SK-N-SH (cell line): ENCODE measurements at regions not wholly inside any gene's neighbourhood (a gene's known extent, or its start where the extent isn't known, plus 50 kb on each side); places are given as distances from the start of the nearest gene placed in this dataset.

Experiments used
- CTCF ChIA-PET: fragments of 300-600, 350-600 bp; formaldehyde crosslinking; extraction: SDS; loops from one replicate; lab custom pipeline; 2021; lab: Yijun Ruan, JAX
- POLR2A ChIA-PET: fragments of 350-600 bp; sonication (Branson Sonifier 250); formaldehyde crosslinking; extraction: SDS; loops from one replicate; lab custom pipeline; 2020; ENCODE audit warnings: antibody characterized with exemption, inconsistent platforms; lab: Yijun Ruan, JAX
- DNase-seq: peaks from one replicate; pipeline ENCODE4 v3.0.0; 2012
- H2AFZ ChIP-seq: fragments of 200-600 bp; sonication (generic); 2 replicates; pipeline ENCODE4 v1.8.1; 2016; ENCODE audit warnings: antibody characterized with exemption, mild to moderate bottlenecking, low read depth
- H3F3A ChIP-seq: fragments of 200-600 bp; sonication (generic); replicated peaks from 2 replicates; pipeline ENCODE3; 2016; ENCODE audit warnings: antibody characterized with exemption, mild to moderate bottlenecking; ENCODE audit not compliant: insufficient read depth
- H3K27ac ChIP-seq, 2 experiments: fragments of 200-500 bp in 1 of 2; fragments of 200-600 bp in 1 of 2; sonication (Bioruptor generic) in 1 of 2; sonication (generic), shearing (Covaris generic) in 1 of 2; 2 replicates each; pipeline versions ENCODE4 v1.5.1 to v1.6.1; 2014 to 2016; ENCODE audit warnings: low read depth in 2 of 2, inconsistent platforms in 1 of 2, low read length in 1 of 2, mild to moderate bottlenecking in 1 of 2, mixed read lengths in 1 of 2
- H3K27me3 ChIP-seq: fragments of 200-600 bp; sonication (generic), shearing (Covaris generic); 2 replicates; pipeline ENCODE4 v1.6.1; 2016; ENCODE audit warnings: mixed run types; ENCODE audit not compliant: insufficient read depth
- H3K36me3 ChIP-seq, 2 experiments: fragments of 200-500 bp in 1 of 2; fragments of 200-600 bp in 1 of 2; sonication (Bioruptor generic) in 1 of 2; sonication (generic) in 1 of 2; replicated peaks in 1 of 2; 2 replicates each; pipeline versions ENCODE3 to v1.5.1; 2014 to 2016; ENCODE audit warnings: low read length in 1 of 2, mild to moderate bottlenecking in 1 of 2; ENCODE audit not compliant: insufficient read depth in 2 of 2, control insufficient read depth in 1 of 2
- H3K4me1 ChIP-seq, 2 experiments: fragments of 200-500 bp in 1 of 2; fragments of 200-600 bp in 1 of 2; sonication (Bioruptor generic) in 1 of 2; sonication (generic), shearing (Covaris generic) in 1 of 2; 2 replicates each; pipeline versions ENCODE4 v1.5.1 to v1.6.1; 2014 to 2016; ENCODE audit warnings: low read depth in 1 of 2, low read length in 1 of 2, mixed run types in 1 of 2; ENCODE audit not compliant: insufficient read depth in 2 of 2, control insufficient read depth in 1 of 2
- H3K4me2 ChIP-seq: fragments of 200-600 bp; sonication (generic), shearing (Covaris generic); 2 replicates; pipeline ENCODE4 v1.6.1; 2017; ENCODE audit warnings: mixed run types
- H3K4me3 ChIP-seq, 2 experiments: fragments of 200-500 bp in 1 of 2; fragments of 200-600 bp in 1 of 2; sonication (Bioruptor generic) in 1 of 2; sonication (generic), shearing (Covaris generic) in 1 of 2; 2 replicates each; pipeline versions ENCODE4 v1.5.1 to v1.8.1; 2014 to 2016; ENCODE audit warnings: low read depth in 2 of 2, inconsistent platforms in 1 of 2, low read length in 1 of 2, mild to moderate bottlenecking in 1 of 2, mixed read lengths in 1 of 2, moderate library complexity in 1 of 2
- H3K79me2 ChIP-seq: fragments of 200-600 bp; sonication (generic); 2 replicates; pipeline ENCODE4 v1.8.1; 2017; ENCODE audit warnings: mild to moderate bottlenecking; ENCODE audit not compliant: insufficient read depth
- H3K9ac ChIP-seq: fragments of 200-600 bp; sonication (generic); 2 replicates; pipeline ENCODE4 v1.6.1; 2017; ENCODE audit warnings: mixed run types
- H3K9me2 ChIP-seq: fragments of 200-600 bp; sonication (generic); 2 replicates; pipeline ENCODE4 v1.6.1; 2017; ENCODE audit warnings: mixed run types
- H3K9me3 ChIP-seq: fragments of 200-600 bp; sonication (generic); 2 replicates; pipeline ENCODE4 v1.6.1; 2017; ENCODE audit warnings: mixed run types, mild to moderate bottlenecking, moderate library complexity
- H4K20me1 ChIP-seq: fragments of 200-600 bp; sonication (generic); 2 replicates; pipeline ENCODE4 v1.6.1; 2017; ENCODE audit warnings: mild to moderate bottlenecking, mixed run types; ENCODE audit not compliant: insufficient read depth
- CHD2 ChIP-seq: fragments of 150-350 bp; IDR thresholded peaks from 2 replicates; pipeline ENCODE4 v1.6.1; 2018; ENCODE audit warnings: low read length; ENCODE audit not compliant: partially characterized antibody
- ELF1 ChIP-seq: IDR thresholded peaks from 2 replicates; pipeline ENCODE4 v1.4.0; 2012
- EZH2phosphoT487 ChIP-seq: fragments of 200-600 bp; sonication (generic); IDR thresholded peaks from 2 replicates; pipeline ENCODE4 v1.6.1; 2017; ENCODE audit warnings: low read depth, mixed run types, mild to moderate bottlenecking, antibody characterized with exemption, moderate library complexity, borderline replicate concordance
- GABPA ChIP-seq: IDR thresholded peaks from 2 replicates; pipeline ENCODE4 v1.4.0; 2012; ENCODE audit warnings: low read depth, mild to moderate bottlenecking
- NFIC ChIP-seq: IDR thresholded peaks from 2 replicates; pipeline ENCODE4 v1.4.0; 2012; ENCODE audit warnings: borderline replicate concordance
- RFX5 ChIP-seq: IDR thresholded peaks from 2 replicates; pipeline ENCODE4 v1.6.1; 2012; ENCODE audit warnings: mild to moderate bottlenecking, improper control_type of control experiment, low read length
- RXRA ChIP-seq: IDR thresholded peaks from 2 replicates; pipeline ENCODE4 v1.4.0; 2012; ENCODE audit warnings: low read depth, mild to moderate bottlenecking, borderline replicate concordance
- SIN3A ChIP-seq: IDR thresholded peaks from 2 replicates; pipeline ENCODE4 v1.6.1; 2012; ENCODE audit warnings: low read depth, mild to moderate bottlenecking, low read length, moderate library complexity, borderline replicate concordance
- TAF1 ChIP-seq: IDR thresholded peaks from 2 replicates; pipeline ENCODE4 v1.6.1; 2012; ENCODE audit warnings: low read depth, mild to moderate bottlenecking, low read length, moderate library complexity, borderline replicate concordance
- TCF12 ChIP-seq: IDR thresholded peaks from 2 replicates; pipeline ENCODE4 v1.4.0; 2012
- TEAD4 ChIP-seq: IDR thresholded peaks from 2 replicates; pipeline ENCODE4 v1.4.0; 2012; ENCODE audit warnings: mild to moderate bottlenecking, borderline replicate concordance; ENCODE audit not compliant: insufficient read depth
- YY1 ChIP-seq: IDR thresholded peaks from 2 replicates; pipeline ENCODE4 v1.4.0; 2012; ENCODE audit warnings: low read depth, mild to moderate bottlenecking
- WGBS: methylation state at CpG from one replicate; pipeline ENCODE4 v1.1.6; 2017; ENCODE audit warnings: low lambda C conversion rate; 5-methylcytosine and 5-hydroxymethylcytosine counted together
- TF ChIP-seq, protein P1 (sequence below): IDR thresholded peaks from 2 replicates; pipeline ENCODE4; 2012
- TF ChIP-seq, protein P2 (sequence below): fragments of 200-600 bp; sonication (generic); IDR thresholded peaks from 2 replicates; pipeline ENCODE4 v1.6.1; 2017; ENCODE audit warnings: antibody characterized with exemption, mild to moderate bottlenecking, moderate library complexity
- TF ChIP-seq, protein P3 (sequence below): fragments of 150-350 bp; IDR thresholded peaks from 2 replicates; pipeline ENCODE4 v1.6.1; 2016; ENCODE audit warnings: mild to moderate bottlenecking, low read depth, low read length
- TF ChIP-seq, protein P4 (sequence below): fragments of 150-350 bp; IDR thresholded peaks from 2 replicates; pipeline ENCODE4 v1.6.1; 2017; ENCODE audit warnings: antibody characterized with exemption, low read length, low read depth, borderline replicate concordance
- TF ChIP-seq, protein P5 (sequence below): IDR thresholded peaks from 2 replicates; pipeline ENCODE4 v1.4.0; 2012; ENCODE audit warnings: low read depth, borderline replicate concordance

DNA sequence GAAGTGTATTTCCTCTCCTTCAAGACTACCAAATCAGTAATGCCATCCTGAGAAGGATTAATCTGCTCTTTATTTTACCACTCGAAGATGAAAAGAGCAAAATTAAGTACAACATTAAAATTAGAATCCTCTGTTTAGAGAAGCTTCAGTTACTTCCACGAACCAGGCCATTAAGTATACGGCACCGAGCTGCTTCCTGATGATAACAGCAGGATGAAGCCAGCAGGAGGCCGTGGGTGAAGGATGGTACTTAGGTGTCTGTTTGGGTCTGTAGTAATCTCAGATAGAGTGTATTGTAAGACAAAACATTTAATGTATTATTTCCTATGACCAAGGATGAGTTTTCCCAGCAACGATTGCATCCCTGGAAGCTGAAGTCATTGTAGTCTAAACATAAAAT is 362.8 kb downstream of the SFMBT2 start (continued):
- TF ChIP-seq, protein P1, sequence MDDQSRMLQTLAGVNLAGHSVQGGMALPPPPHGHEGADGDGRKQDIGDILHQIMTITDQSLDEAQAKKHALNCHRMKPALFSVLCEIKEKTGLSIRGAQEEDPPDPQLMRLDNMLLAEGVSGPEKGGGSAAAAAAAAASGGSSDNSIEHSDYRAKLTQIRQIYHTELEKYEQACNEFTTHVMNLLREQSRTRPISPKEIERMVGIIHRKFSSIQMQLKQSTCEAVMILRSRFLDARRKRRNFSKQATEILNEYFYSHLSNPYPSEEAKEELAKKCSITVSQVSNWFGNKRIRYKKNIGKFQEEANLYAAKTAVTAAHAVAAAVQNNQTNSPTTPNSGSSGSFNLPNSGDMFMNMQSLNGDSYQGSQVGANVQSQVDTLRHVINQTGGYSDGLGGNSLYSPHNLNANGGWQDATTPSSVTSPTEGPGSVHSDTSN = no peak
- TF ChIP-seq SIN3A = no peak

DNA sequence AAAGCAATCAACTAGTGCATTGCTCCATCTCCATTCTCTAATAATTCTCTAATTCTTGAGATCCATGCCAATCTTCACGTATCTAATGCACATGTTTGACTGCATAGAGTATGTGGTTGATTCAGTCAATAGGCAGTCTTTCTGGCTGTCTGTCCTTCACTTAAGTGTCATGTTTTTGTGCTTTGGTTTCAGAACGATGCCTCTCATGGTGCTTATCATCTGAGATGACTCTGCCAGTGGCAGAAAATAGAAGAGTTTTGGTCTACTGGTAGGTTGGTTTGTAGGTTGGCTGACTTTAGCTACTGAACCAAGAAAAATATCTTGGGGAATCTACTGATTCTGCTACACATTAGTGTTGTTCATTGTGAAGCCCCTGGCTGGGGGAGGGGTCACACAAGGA is 364.2 kb downstream of the SFMBT2 start:
- Histone ChIP-seq H3K36me3 (no peaks in the 10 kb centered on the region), H2AFZ (no peak overlapping the region), H3F3A (no peaks in the 10 kb centered on the region), H4K20me1 (no peaks in the 10 kb centered on the region), H3K27me3 (no peaks in the 10 kb centered on the region; the same call in 1 of the 2 replicates), H3K4me1 (no peaks in the 10 kb centered on the region), H3K9me2 (no peaks in the 10 kb centered on the region), H3K79me2 (no peaks in the 10 kb centered on the region), H3K4me3 (no peak overlapping the region), H3K27ac (no peak overlapping the region), H3K4me2 (no peak overlapping the region), H3K9ac (no peak overlapping the region), H3K9me3 (no peaks in the 10 kb centered on the region)
- ChIA-PET POLR2A (no interaction called here), CTCF (interaction anchor here (0.8 to 1.6 kb wide), 2 partner anchors 15 to 122 kb away, joined by 3 read pairs; no protein-coding TSS in a partner anchor)
- WGBS = 9% methylated on average over 2 of the region's 2 CpGs
- no peak for DNase-seq
- TF ChIP-seq RFX5 (no peak), RXRA (no peak), TEAD4 (no peak), TAF1 (no peak), NFIC (no peak), EZH2phosphoT487 (no peak), SIN3A (no peak), TCF12 (no peak), YY1 (no peak), CHD2 (no peak), GABPA (no peak), ELF1 (no peak)
- TF ChIP-seq, protein P2, sequence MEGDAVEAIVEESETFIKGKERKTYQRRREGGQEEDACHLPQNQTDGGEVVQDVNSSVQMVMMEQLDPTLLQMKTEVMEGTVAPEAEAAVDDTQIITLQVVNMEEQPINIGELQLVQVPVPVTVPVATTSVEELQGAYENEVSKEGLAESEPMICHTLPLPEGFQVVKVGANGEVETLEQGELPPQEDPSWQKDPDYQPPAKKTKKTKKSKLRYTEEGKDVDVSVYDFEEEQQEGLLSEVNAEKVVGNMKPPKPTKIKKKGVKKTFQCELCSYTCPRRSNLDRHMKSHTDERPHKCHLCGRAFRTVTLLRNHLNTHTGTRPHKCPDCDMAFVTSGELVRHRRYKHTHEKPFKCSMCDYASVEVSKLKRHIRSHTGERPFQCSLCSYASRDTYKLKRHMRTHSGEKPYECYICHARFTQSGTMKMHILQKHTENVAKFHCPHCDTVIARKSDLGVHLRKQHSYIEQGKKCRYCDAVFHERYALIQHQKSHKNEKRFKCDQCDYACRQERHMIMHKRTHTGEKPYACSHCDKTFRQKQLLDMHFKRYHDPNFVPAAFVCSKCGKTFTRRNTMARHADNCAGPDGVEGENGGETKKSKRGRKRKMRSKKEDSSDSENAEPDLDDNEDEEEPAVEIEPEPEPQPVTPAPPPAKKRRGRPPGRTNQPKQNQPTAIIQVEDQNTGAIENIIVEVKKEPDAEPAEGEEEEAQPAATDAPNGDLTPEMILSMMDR = no peak
- TF ChIP-seq, protein P3, sequence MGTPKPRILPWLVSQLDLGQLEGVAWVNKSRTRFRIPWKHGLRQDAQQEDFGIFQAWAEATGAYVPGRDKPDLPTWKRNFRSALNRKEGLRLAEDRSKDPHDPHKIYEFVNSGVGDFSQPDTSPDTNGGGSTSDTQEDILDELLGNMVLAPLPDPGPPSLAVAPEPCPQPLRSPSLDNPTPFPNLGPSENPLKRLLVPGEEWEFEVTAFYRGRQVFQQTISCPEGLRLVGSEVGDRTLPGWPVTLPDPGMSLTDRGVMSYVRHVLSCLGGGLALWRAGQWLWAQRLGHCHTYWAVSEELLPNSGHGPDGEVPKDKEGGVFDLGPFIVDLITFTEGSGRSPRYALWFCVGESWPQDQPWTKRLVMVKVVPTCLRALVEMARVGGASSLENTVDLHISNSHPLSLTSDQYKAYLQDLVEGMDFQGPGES = no peak
- TF ChIP-seq, protein P4, sequence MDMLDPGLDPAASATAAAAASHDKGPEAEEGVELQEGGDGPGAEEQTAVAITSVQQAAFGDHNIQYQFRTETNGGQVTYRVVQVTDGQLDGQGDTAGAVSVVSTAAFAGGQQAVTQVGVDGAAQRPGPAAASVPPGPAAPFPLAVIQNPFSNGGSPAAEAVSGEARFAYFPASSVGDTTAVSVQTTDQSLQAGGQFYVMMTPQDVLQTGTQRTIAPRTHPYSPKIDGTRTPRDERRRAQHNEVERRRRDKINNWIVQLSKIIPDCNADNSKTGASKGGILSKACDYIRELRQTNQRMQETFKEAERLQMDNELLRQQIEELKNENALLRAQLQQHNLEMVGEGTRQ = no peak
- TF ChIP-seq, protein P5, sequence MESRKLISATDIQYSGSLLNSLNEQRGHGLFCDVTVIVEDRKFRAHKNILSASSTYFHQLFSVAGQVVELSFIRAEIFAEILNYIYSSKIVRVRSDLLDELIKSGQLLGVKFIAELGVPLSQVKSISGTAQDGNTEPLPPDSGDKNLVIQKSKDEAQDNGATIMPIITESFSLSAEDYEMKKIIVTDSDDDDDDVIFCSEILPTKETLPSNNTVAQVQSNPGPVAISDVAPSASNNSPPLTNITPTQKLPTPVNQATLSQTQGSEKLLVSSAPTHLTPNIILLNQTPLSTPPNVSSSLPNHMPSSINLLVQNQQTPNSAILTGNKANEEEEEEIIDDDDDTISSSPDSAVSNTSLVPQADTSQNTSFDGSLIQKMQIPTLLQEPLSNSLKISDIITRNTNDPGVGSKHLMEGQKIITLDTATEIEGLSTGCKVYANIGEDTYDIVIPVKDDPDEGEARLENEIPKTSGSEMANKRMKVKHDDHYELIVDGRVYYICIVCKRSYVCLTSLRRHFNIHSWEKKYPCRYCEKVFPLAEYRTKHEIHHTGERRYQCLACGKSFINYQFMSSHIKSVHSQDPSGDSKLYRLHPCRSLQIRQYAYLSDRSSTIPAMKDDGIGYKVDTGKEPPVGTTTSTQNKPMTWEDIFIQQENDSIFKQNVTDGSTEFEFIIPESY = no peak
